ENCODE measurements at regions not wholly inside any gene's neighbourhood (a gene's known extent, or its start where the extent isn't known, plus 50 kb on each side); places are given as distances from the start of the nearest gene placed in this dataset.

- TF ChIP-seq CTCF (IDR thresholded peaks at IDR 0.05) (no peak), POLR2A (IDR thresholded peaks at IDR 0.05) (no peak)
These were observed 218.6 kb downstream of the ATP23 start for GRCh38 chr12:58159941-58160340.
